SK-N-SH (cell line): ENCODE measurements at regions not wholly inside any gene's neighbourhood (a gene's known extent, or its start where the extent isn't known, plus 50 kb on each side); places are given as distances from the start of the nearest gene placed in this dataset.

Source experiments
- CTCF ChIA-PET: fragments of 300-600, 350-600 bp; formaldehyde crosslinking; extraction: SDS; loops from one replicate; lab custom pipeline; 2021; lab: Yijun Ruan, JAX
- POLR2A ChIA-PET: fragments of 350-600 bp; sonication (Branson Sonifier 250); formaldehyde crosslinking; extraction: SDS; loops from one replicate; lab custom pipeline; 2020; ENCODE audit warnings: antibody characterized with exemption, inconsistent platforms; lab: Yijun Ruan, JAX
- DNase-seq: peaks from one replicate; pipeline ENCODE4 v3.0.0; 2012
- H2AFZ ChIP-seq: fragments of 200-600 bp; sonication (generic); 2 replicates; pipeline ENCODE4 v1.8.1; 2016; ENCODE audit warnings: antibody characterized with exemption, mild to moderate bottlenecking, low read depth
- H3F3A ChIP-seq: fragments of 200-600 bp; sonication (generic); replicated peaks from 2 replicates; pipeline ENCODE3; 2016; ENCODE audit warnings: antibody characterized with exemption, mild to moderate bottlenecking; ENCODE audit not compliant: insufficient read depth
- H3K27ac ChIP-seq, 2 experiments: fragments of 200-500 bp in 1 of 2; fragments of 200-600 bp in 1 of 2; sonication (Bioruptor generic) in 1 of 2; sonication (generic), shearing (Covaris generic) in 1 of 2; 2 replicates each; pipeline versions ENCODE4 v1.5.1 to v1.6.1; 2014 to 2016; ENCODE audit warnings: low read depth in 2 of 2, inconsistent platforms in 1 of 2, low read length in 1 of 2, mild to moderate bottlenecking in 1 of 2, mixed read lengths in 1 of 2
- H3K27me3 ChIP-seq: fragments of 200-600 bp; sonication (generic), shearing (Covaris generic); 2 replicates; pipeline ENCODE4 v1.6.1; 2016; ENCODE audit warnings: mixed run types; ENCODE audit not compliant: insufficient read depth
- H3K36me3 ChIP-seq, 2 experiments: fragments of 200-500 bp in 1 of 2; fragments of 200-600 bp in 1 of 2; sonication (Bioruptor generic) in 1 of 2; sonication (generic) in 1 of 2; replicated peaks in 1 of 2; 2 replicates each; pipeline versions ENCODE3 to v1.5.1; 2014 to 2016; ENCODE audit warnings: low read length in 1 of 2, mild to moderate bottlenecking in 1 of 2; ENCODE audit not compliant: insufficient read depth in 2 of 2, control insufficient read depth in 1 of 2
- H3K4me1 ChIP-seq, 2 experiments: fragments of 200-500 bp in 1 of 2; fragments of 200-600 bp in 1 of 2; sonication (Bioruptor generic) in 1 of 2; sonication (generic), shearing (Covaris generic) in 1 of 2; 2 replicates each; pipeline versions ENCODE4 v1.5.1 to v1.6.1; 2014 to 2016; ENCODE audit warnings: low read depth in 1 of 2, low read length in 1 of 2, mixed run types in 1 of 2; ENCODE audit not compliant: insufficient read depth in 2 of 2, control insufficient read depth in 1 of 2
- H3K4me2 ChIP-seq: fragments of 200-600 bp; sonication (generic), shearing (Covaris generic); 2 replicates; pipeline ENCODE4 v1.6.1; 2017; ENCODE audit warnings: mixed run types
- H3K4me3 ChIP-seq, 2 experiments: fragments of 200-500 bp in 1 of 2; fragments of 200-600 bp in 1 of 2; sonication (Bioruptor generic) in 1 of 2; sonication (generic), shearing (Covaris generic) in 1 of 2; 2 replicates each; pipeline versions ENCODE4 v1.5.1 to v1.8.1; 2014 to 2016; ENCODE audit warnings: low read depth in 2 of 2, inconsistent platforms in 1 of 2, low read length in 1 of 2, mild to moderate bottlenecking in 1 of 2, mixed read lengths in 1 of 2, moderate library complexity in 1 of 2
- H3K79me2 ChIP-seq: fragments of 200-600 bp; sonication (generic); 2 replicates; pipeline ENCODE4 v1.8.1; 2017; ENCODE audit warnings: mild to moderate bottlenecking; ENCODE audit not compliant: insufficient read depth
- H3K9ac ChIP-seq: fragments of 200-600 bp; sonication (generic); 2 replicates; pipeline ENCODE4 v1.6.1; 2017; ENCODE audit warnings: mixed run types
- H3K9me2 ChIP-seq: fragments of 200-600 bp; sonication (generic); 2 replicates; pipeline ENCODE4 v1.6.1; 2017; ENCODE audit warnings: mixed run types
- H3K9me3 ChIP-seq: fragments of 200-600 bp; sonication (generic); 2 replicates; pipeline ENCODE4 v1.6.1; 2017; ENCODE audit warnings: mixed run types, mild to moderate bottlenecking, moderate library complexity
- H4K20me1 ChIP-seq: fragments of 200-600 bp; sonication (generic); 2 replicates; pipeline ENCODE4 v1.6.1; 2017; ENCODE audit warnings: mild to moderate bottlenecking, mixed run types; ENCODE audit not compliant: insufficient read depth
- CHD2 ChIP-seq: fragments of 150-350 bp; IDR thresholded peaks from 2 replicates; pipeline ENCODE4 v1.6.1; 2018; ENCODE audit warnings: low read length; ENCODE audit not compliant: partially characterized antibody
- EP300 ChIP-seq, 2 experiments: IDR thresholded peaks; 2 replicates each; pipeline versions ENCODE4 v1.4.0 to v1.6.1; 2012; ENCODE audit warnings: borderline replicate concordance in 1 of 2, low read depth in 1 of 2, low read length in 1 of 2
- FOSL2 ChIP-seq: IDR thresholded peaks from 2 replicates; pipeline ENCODE4 v1.4.0; 2012; ENCODE audit warnings: low read depth, mild to moderate bottlenecking, moderate library complexity, borderline replicate concordance
- FOXJ3 ChIP-seq: sonication (generic); formaldehyde crosslinking; IDR thresholded peaks from 2 replicates; pipeline ENCODE4 v1.5.1; 2020; ENCODE audit warnings: mild to moderate bottlenecking, missing genetic modification reagents
- GABPA ChIP-seq: IDR thresholded peaks from 2 replicates; pipeline ENCODE4 v1.4.0; 2012; ENCODE audit warnings: low read depth, mild to moderate bottlenecking
- GATA2 ChIP-seq: sonication (generic); formaldehyde crosslinking; IDR thresholded peaks from 2 replicates; pipeline ENCODE4 v1.5.0; 2020; ENCODE audit warnings: mild to moderate bottlenecking, missing genetic modification reagents
- IRF3 ChIP-seq: fragments of 150-350 bp; IDR thresholded peaks from 2 replicates; pipeline ENCODE4 v1.6.1; 2016; ENCODE audit warnings: mild to moderate bottlenecking, low read depth, low read length
- MXI1 ChIP-seq: IDR thresholded peaks from 2 replicates; pipeline ENCODE4 v1.6.1; 2012; ENCODE audit warnings: mild to moderate bottlenecking, low read depth, low read length, improper control_type of control experiment
- PBX3 ChIP-seq: IDR thresholded peaks from 2 replicates; pipeline ENCODE4; 2012
- POLR2AphosphoS5 ChIP-seq: IDR thresholded peaks from 2 replicates; pipeline ENCODE4 v1.6.1; 2012; ENCODE audit warnings: low read depth, low read length
- REST ChIP-seq: IDR thresholded peaks from 2 replicates; pipeline ENCODE4 v1.6.1; 2012; ENCODE audit warnings: mild to moderate bottlenecking, low read depth, low read length, moderate library complexity
- RFX5 ChIP-seq: IDR thresholded peaks from 2 replicates; pipeline ENCODE4 v1.6.1; 2012; ENCODE audit warnings: mild to moderate bottlenecking, improper control_type of control experiment, low read length
- RXRA ChIP-seq: IDR thresholded peaks from 2 replicates; pipeline ENCODE4 v1.4.0; 2012; ENCODE audit warnings: low read depth, mild to moderate bottlenecking, borderline replicate concordance
- TAF1 ChIP-seq: IDR thresholded peaks from 2 replicates; pipeline ENCODE4 v1.6.1; 2012; ENCODE audit warnings: low read depth, mild to moderate bottlenecking, low read length, moderate library complexity, borderline replicate concordance
- TCF12 ChIP-seq: IDR thresholded peaks from 2 replicates; pipeline ENCODE4 v1.4.0; 2012
- TEAD4 ChIP-seq: IDR thresholded peaks from 2 replicates; pipeline ENCODE4 v1.4.0; 2012; ENCODE audit warnings: mild to moderate bottlenecking, borderline replicate concordance; ENCODE audit not compliant: insufficient read depth
- USF1 ChIP-seq: IDR thresholded peaks from 2 replicates; pipeline ENCODE4 v1.4.0; 2012; ENCODE audit warnings: low read depth, borderline replicate concordance
- YY1 ChIP-seq: IDR thresholded peaks from 2 replicates; pipeline ENCODE4 v1.4.0; 2012; ENCODE audit warnings: low read depth, mild to moderate bottlenecking
- WGBS: methylation state at CpG from one replicate; pipeline ENCODE4 v1.1.6; 2017; ENCODE audit warnings: low lambda C conversion rate; 5-methylcytosine and 5-hydroxymethylcytosine counted together

GRCh38 chr4:103306870-103307375, 108.8 kb upstream of the CENPE start:
- WGBS, result 8% methylated on average over 7 of the region's 9 CpGs
- Histone ChIP-seq H3K4me1 (peaks cover 0 to 8% of the 10 kb centered on the region in 2 experiments; a peak in 1 of 4 replicates), H3K79me2 (no peaks in the 10 kb centered on the region), H3K27ac (no peak overlapping the region), H3K27me3 (no peaks in the 10 kb centered on the region), H3K9me3 (no peaks in the 10 kb centered on the region), H3K9me2 (no peaks in the 10 kb centered on the region), H3K4me2 (peak overlapping the region; percentile 57; the same call in 1 of the 2 replicates), H2AFZ (0 out of 2 replicates have a peak overlapping the region, but pooled peaks have one; percentile 36), H3K4me3 (peak overlapping the region in 1 of 2 experiments; percentile 26; a peak in 2 of 4 replicates), H4K20me1 (no peaks in the 10 kb centered on the region), H3K9ac (no peak overlapping the region), H3F3A (no peaks in the 10 kb centered on the region), H3K36me3 (no peaks in the 10 kb centered on the region)
- peak; percentile 15 for DNase-seq
- POLR2A ChIA-PET, result no interaction called here
- CTCF ChIA-PET, result interaction anchor here (0.7 kb wide), 1 partner anchor 10 kb away, joined by 3 read pairs; no protein-coding TSS in a partner anchor
- TF ChIP-seq MXI1 (no peak), PBX3 (no peak), TAF1 (no peak), RXRA (no peak)

GRCh38 chr4:103305355-103305754, 107.2 kb upstream of the CENPE start:
- Histone ChIP-seq H3K9me3 (no peaks in the 10 kb centered on the region), H3K4me3 (no peak overlapping the region), H3K9me2 (no peaks in the 10 kb centered on the region), H3K4me1 (peaks cover 0 to 8% of the 10 kb centered on the region in 2 experiments; a peak in 1 of 4 replicates)
- DNase-seq, result no peak
- ChIA-PET CTCF (no interaction called here), POLR2A (no interaction called here)
- TF ChIP-seq TCF12 (no peak), FOXJ3 (CRISPR knock-in tag) (no peak), POLR2AphosphoS5 (no peak), EP300 (IDR thresholded peaks at IDR 0.05; ENCODE audit: borderline replicate concordance in 1 of 2, low read depth in 1 of 2, low read length in 1 of 2) (no peak), IRF3 (no peak), REST (no peak), GATA2 (CRISPR knock-in tag) (no peak), CHD2 (no peak), FOSL2 (no peak), USF1 (no peak), GABPA (no peak), YY1 (no peak), RFX5 (no peak), TEAD4 (no peak)
- TF ChIP-seq, all 33 proteins: peak for 0
- Histone ChIP-seq H2AFZ (no peak overlapping the region), H3F3A (no peaks in the 10 kb centered on the region), H3K4me2 (no peak overlapping the region), H3K36me3 (no peaks in the 10 kb centered on the region), H4K20me1 (no peaks in the 10 kb centered on the region), H3K9ac (no peak overlapping the region), H3K27ac (no peak overlapping the region), H3K27me3 (no peaks in the 10 kb centered on the region), H3K79me2 (no peaks in the 10 kb centered on the region)
- 50% methylated on average over 2 of the region's 2 CpGs for whole genome bisulfite sequencing
